Tibial nerve (tissue), 4 donors: ENCODE measurements at regions not wholly inside any gene's neighbourhood (a gene's known extent, or its start where the extent isn't known, plus 50 kb on each side); places are given as distances from the start of the nearest gene placed in this dataset.

ENCODE experiments used
- CTCF ChIP-seq, 5 experiments: fragments of 200-600 bp in 3 of 5; fragments of 450-650 bp in 2 of 5; sonication (generic) in 3 of 5; IDR thresholded peaks; one replicate each; pipeline ENCODE4 v1.5.1; 2016 to 2019; ENCODE audit warnings: antibody characterized with exemption in 5 of 5, mild to moderate bottlenecking in 3 of 5, moderate library complexity in 2 of 5
- EP300 ChIP-seq, 2 donors: sonication (generic); formaldehyde crosslinking; IDR thresholded peaks; one replicate each; pipeline ENCODE4 v1.6.1; 2017; ENCODE audit warnings: antibody characterized with exemption in 2 of 2, mild to moderate bottlenecking in 1 of 2
- POLR2A ChIP-seq, 2 donors: fragments of 450-650 bp; IDR thresholded peaks; one replicate each; pipeline ENCODE4 v1.6.1; 2017; ENCODE audit warnings: antibody characterized with exemption in 2 of 2, mild to moderate bottlenecking in 2 of 2, moderate library complexity in 2 of 2

DNA sequence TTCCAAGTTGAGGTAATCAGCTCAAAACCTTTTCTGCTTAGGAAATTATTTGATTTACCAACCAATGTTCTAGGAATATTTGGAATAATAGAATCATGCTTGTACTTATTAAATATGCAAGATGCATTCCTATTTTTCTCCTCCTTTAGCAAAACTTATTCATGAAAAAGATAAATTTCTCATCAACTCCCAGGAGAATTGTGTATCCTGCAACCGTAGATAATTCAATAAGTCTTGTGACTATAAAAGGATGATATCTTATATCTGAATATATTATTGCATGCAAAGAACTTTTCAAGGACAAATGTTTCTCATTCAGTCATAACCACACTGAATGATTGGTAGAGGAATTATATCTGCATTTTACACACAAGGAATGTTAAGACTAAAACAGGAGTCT is 84.9 kb upstream of the CCNG1 start:
- no peak for TF ChIP-seq CTCF (IDR thresholded peaks at IDR 0.05)
- TF ChIP-seq POLR2A (IDR thresholded peaks at IDR 0.05), result no peak
- TF ChIP-seq EP300 (IDR thresholded peaks at IDR 0.05), result no peak
